GM19438 (cell line): ENCODE measurements at regions not wholly inside any gene's neighbourhood (a gene's known extent, or its start where the extent isn't known, plus 50 kb on each side); places are given as distances from the start of the nearest gene placed in this dataset.
"Not testable (repeated sequence)": the region's sequence is repeated elsewhere in the genome, so short reads cannot be mapped to it uniquely, and the experiment has no call there.

Experiments
- ATAC-seq: cut with Tn5 transposase; IDR thresholded peaks from one replicate; pipeline ENCODE4 v1.9.1; 2021; ENCODE audit warnings: low read depth; ENCODE audit not compliant: unreplicated experiment

- no peak for ATAC-seq
These were observed 197.5 kb upstream of the FN1 start for GRCh38 chr2:215633360-215633759.

- ATAC-seq, result no peak
These were observed 195.8 kb upstream of the FN1 start for GRCh38 chr2:215631696-215632095.

GRCh38 chr2:215630796-215631195 is 194.9 kb upstream of the FN1 start:
- ATAC-seq, result not testable (repeated sequence)

DNA sequence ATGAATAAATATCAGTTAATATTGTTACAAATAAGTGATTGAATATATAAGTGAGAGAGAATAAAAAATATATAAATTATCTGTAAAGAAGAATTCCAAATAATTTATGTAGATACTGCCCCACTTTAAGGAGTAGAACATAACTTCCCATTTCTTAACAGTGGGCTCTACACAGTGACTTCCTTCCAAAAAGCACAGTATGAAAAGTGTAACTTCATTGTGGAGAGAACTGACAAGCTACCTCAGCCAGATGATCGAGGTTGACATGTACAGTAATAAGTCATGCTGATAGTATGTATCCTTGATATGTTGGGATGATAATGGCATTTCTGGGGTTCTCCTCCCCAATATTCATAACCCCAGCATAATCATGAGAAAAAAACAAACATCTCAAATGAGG is 191.9 kb upstream of the FN1 start:
- no peak for ATAC-seq

DNA sequence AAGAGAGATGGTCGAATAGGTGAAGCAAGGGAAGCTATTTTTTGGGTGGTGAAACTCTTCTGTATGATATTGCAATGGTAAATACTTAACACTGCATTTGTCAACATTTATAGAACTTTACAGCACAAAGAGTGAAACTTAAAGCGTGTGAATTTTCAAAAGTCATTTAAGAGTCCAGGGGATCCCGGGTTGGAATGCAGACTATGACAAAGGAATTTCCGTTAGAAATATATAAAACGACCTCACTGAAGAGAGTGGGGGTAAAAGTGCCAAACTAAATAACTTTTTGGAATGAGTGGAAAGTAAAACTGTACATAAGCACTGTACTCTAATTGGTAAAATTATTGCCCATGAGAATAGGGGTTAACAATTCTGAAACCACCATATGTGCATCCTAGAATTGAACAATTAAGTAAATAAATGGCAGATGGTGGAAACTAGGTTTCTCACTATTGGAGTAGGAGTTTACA is 191.0 kb upstream of the FN1 start:
- ATAC-seq, result no peak

GRCh38 chr2:215626063-215626462 is 190.2 kb upstream of the FN1 start:
- ATAC-seq, result no peak

- no peak for ATAC-seq
These were observed 189.3 kb upstream of the FN1 start for GRCh38 chr2:215625207-215625606.

DNA sequence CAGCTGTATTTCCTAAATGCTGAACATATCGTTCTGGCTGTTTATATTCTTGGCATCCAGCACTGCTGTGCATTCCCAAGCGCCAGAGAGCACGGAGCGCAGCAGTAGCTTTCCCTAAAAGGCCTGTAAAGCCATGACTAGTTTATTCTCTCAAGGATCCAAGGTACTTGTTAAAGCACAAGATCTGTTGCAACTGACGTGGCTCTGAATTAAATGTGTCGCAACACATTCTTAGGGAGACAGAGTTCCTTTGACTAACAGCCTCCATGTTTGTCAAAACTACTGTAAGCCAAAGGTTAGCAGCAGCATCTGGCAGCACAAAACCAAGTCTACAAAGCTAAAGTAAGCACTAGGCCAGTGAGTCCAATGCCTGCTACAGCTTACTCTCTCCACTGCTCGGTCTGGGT is 188.6 kb upstream of the FN1 start:
- no peak for ATAC-seq

GRCh38 chr2:215622837-215623236 is 187.0 kb upstream of the FN1 start:
- no peak for ATAC-seq

GRCh38 chr2:215621381-215621780 is 185.5 kb upstream of the FN1 start:
- no peak for ATAC-seq

DNA sequence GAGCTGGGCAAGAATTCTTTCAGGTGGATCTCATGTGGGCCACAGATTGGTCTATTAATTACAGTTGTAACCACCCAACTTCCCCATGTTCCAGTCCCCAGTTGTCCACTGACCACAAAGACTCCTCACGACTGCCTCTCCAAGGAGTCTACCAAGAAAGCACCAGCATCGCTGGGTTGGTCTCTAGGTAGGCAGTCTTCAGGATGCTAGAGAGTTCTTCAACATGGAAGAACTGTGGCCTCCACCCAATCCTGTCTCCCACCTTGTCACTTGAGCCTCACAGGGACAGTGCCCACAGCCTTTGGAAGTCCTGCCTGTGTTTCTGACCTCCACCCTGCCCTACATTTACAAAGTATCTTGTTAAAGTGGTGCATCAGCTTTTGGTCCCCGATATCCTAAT is 184.7 kb upstream of the FN1 start:
- ATAC-seq, result no peak

DNA sequence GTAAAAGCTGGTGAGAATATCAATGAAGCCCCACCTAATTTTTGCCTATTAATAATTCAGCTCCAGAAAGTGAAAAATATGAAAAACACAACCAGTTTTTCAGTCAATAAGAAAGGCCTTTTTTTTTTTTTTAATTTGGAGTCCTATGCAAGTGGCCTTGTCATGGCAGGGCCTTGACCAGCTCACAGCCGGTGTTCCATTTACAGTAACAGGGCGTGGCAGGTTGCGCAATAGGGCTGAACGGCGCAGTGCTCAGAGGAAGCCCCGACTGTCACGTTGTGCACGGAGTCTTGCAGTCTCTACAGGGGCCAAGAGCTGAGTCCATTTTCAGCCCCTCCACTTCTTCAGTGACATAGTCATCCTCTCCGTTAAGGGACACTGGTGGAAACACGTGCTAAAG is 184.1 kb upstream of the FN1 start:
- ATAC-seq, result no peak

- ATAC-seq, result no peak
These were observed 183.4 kb upstream of the FN1 start for GRCh38 chr2:215619022-215619958.

DNA sequence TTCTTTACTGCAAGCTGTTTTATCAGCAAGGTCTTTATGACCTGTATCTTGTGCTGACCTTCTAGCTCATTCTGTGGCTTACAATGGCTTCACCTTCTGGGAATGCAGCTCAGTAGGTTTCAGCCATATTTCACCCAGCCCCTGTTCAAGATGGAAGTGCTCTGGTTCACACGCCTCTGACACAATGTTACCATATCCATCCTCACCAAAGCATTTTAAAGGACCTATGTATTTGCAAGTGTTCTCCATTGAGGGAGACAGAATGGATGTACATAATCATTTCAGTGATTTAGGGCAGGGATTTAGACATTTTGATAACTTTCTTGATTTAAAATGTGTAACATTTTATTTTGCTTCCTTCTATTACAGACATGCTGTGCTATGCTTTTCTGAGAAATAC is 182.3 kb upstream of the FN1 start:
- no peak for ATAC-seq

- no peak for ATAC-seq
These were observed 181.4 kb upstream of the FN1 start for GRCh38 chr2:215617060-215617824.

DNA sequence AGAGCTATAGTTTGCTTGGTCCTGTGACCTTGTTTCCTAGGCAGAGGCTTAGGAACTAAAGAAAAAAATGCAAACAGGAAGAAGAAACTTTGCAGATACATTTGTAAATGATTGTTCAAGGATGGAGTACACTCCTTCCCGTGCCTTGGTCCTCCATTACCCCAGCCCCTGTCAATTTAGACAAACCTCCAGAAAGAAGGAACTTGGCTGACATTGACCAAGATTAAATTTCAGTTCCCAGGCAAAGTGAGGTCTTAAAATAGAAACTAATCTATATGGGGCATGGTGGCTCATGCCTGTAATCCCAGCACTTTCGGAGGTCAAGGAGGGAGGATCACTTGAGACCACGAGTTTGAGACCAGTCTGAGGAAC is 179.9 kb upstream of the FN1 start:
- ATAC-seq, result no peak

- no peak for ATAC-seq
These were observed 179.4 kb upstream of the FN1 start for GRCh38 chr2:215615067-215615802.

DNA sequence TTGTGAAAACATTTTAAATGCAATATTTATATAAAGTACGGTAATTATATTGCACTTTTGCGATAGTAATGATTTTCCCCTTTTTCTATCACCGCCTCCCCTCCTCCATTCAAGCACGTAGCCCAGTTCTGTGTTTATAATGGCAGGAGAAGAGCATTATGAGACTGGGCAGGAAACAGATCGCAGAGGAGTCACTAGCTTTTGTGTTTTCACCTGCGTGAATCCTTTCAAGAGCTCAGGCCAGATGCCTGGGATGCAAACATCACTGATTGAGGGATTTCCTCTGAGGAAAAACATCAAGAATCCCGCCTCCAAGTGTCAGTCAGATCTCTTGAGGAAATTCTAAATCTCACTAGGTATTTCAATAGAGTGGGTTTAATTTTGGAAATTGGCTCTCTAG is 178.4 kb upstream of the FN1 start:
- ATAC-seq, result no peak

GRCh38 chr2:215613888-215614287 is 178.0 kb upstream of the FN1 start:
- no peak for ATAC-seq

DNA sequence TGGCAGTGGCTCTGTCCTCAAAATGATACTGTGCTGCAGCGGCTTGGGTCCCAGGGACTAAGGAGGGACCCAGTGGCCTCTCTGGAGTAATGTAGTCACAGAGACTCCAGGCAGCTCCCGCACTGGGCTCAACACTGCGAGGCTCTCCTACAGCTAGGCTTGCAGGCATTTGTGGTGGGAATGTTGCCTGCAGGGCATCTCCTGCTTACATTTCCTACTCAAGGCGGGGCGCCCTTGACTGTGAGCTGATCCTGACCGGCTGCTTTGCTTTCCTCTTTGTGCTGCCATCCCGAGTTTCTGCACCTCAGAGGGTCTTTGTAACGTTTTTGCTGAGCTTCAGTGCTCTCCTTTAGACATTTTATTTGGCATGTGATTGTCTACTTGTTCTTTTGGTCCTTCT is 177.4 kb upstream of the FN1 start:
- ATAC-seq, result no peak

GRCh38 chr2:215612786-215613185 is 176.9 kb upstream of the FN1 start:
- ATAC-seq, result no peak
